CD4-positive, alpha-beta memory T cell (primary cell): ENCODE measurements at regions not wholly inside any gene's neighbourhood (a gene's known extent, or its start where the extent isn't known, plus 50 kb on each side); places are given as distances from the start of the nearest gene placed in this dataset.

Experiments
- CTCF ChIA-PET: fragments of 350-600 bp; sonication (Branson Sonifier 250); formaldehyde crosslinking; loops from one replicate; lab custom pipeline; 2021; ENCODE audit warnings: inconsistent platforms; ENCODE audit not compliant: partially characterized antibody; lab: Charles Lee
- POLR2A ChIA-PET: fragments of 350-600 bp; sonication (Branson Sonifier 250); formaldehyde crosslinking; loops from one replicate; lab custom pipeline; 2021; ENCODE audit not compliant: partially characterized antibody; lab: Charles Lee
- DNase-seq, 5 donors: peaks; one replicate each; pipeline versions ENCODE4 v3.0.0 to v3.0.0-alpha.2; 2020 to 2022; ENCODE audit warnings: mixed read lengths in 1 of 5
- H3K27ac ChIP-seq: one replicate; pipeline ENCODE4 v1.7.0; 2013; ENCODE audit warnings: low read depth, low read length
- H3K27me3 ChIP-seq: 2 replicates; pipeline ENCODE4 v1.7.0; 2013; ENCODE audit warnings: mild to moderate bottlenecking, low read length, moderate library complexity; ENCODE audit not compliant: insufficient read depth
- H3K36me3 ChIP-seq: 2 replicates; pipeline ENCODE4 v1.7.0; 2013; ENCODE audit warnings: mild to moderate bottlenecking, low read length, moderate library complexity; ENCODE audit not compliant: insufficient read depth
- H3K4me1 ChIP-seq: 2 replicates; pipeline ENCODE4 v1.7.0; 2013; ENCODE audit warnings: mild to moderate bottlenecking, low read length, moderate library complexity; ENCODE audit not compliant: insufficient read depth
- H3K4me3 ChIP-seq, 2 donors: one replicate each; pipeline ENCODE4 v1.7.0; 2013; ENCODE audit warnings: low read length in 2 of 2, mild to moderate bottlenecking in 1 of 2
- H3K9me3 ChIP-seq, 2 donors: one replicate each; pipeline ENCODE4 v1.7.0; 2013; ENCODE audit warnings: low read length in 2 of 2, control low read depth in 1 of 2; ENCODE audit not compliant: control insufficient read depth in 1 of 2
- H3K27ac Mint-ChIP-seq, 7 donors: one replicate each; pipeline ENCODE4 v1.8.0; 2020 to 2021; ENCODE audit warnings: mixed read lengths in 7 of 7, mild to moderate bottlenecking in 6 of 7, inconsistent platforms in 3 of 7, moderate library complexity in 3 of 7
- H3K27me3 Mint-ChIP-seq, 2 donors: one replicate each; pipeline ENCODE4 v1.8.0; 2020 to 2021; ENCODE audit warnings: mixed read lengths in 2 of 2
- H3K36me3 Mint-ChIP-seq, 2 donors: one replicate each; pipeline ENCODE4 v1.8.0; 2020 to 2021; ENCODE audit warnings: mixed read lengths in 2 of 2, inconsistent platforms in 1 of 2, mild to moderate bottlenecking in 1 of 2
- H3K4me1 Mint-ChIP-seq, 4 donors: one replicate each; pipeline ENCODE4 v1.8.0; 2020 to 2021; ENCODE audit warnings: mixed read lengths in 4 of 4, mild to moderate bottlenecking in 1 of 4
- H3K4me3 Mint-ChIP-seq, 8 donors: one replicate each; pipeline ENCODE4 v1.8.0; 2020 to 2021; ENCODE audit warnings: mixed read lengths in 8 of 8, mild to moderate bottlenecking in 7 of 8, moderate library complexity in 6 of 8, inconsistent platforms in 3 of 8
- H3K9me3 Mint-ChIP-seq, 8 donors: one replicate each; pipeline ENCODE4 v1.8.0; 2020 to 2021; ENCODE audit warnings: mixed read lengths in 8 of 8, mild to moderate bottlenecking in 5 of 8, inconsistent platforms in 3 of 8, moderate library complexity in 1 of 8
- intact Hi-C: fragments of 100-400 bp; cut with micrococcal nuclease; formaldehyde crosslinking; loops from one replicate; pipeline ENCODE4 v1.15.1; 2023

GRCh38 chr3:106421909-106422308 is 553.1 kb upstream of the CBLB start:
- no peaks in the 10 kb centered on the region for H3K9me3 ChIP-seq
- H3K4me1 Mint-ChIP-seq: peaks cover 21 to 28% (median 26%) of the 10 kb centered on the region in 4 donors
- H3K27ac Mint-ChIP-seq: no peak overlapping the region
- no peaks in the 10 kb centered on the region for H3K27me3 ChIP-seq
- no peak overlapping the region for H3K27ac ChIP-seq
- H3K36me3 Mint-ChIP-seq: no peaks in the 10 kb centered on the region
- no peaks in the 10 kb centered on the region for H3K27me3 Mint-ChIP-seq
- POLR2A ChIA-PET: no interaction called here
- H3K4me3 Mint-ChIP-seq: no peak overlapping the region
- intact Hi-C loops: no loop called here
- H3K9me3 Mint-ChIP-seq: peaks cover 0 to 1% (median 0%) of the 10 kb centered on the region in 8 donors
- H3K36me3 ChIP-seq: no peaks in the 10 kb centered on the region
- CTCF ChIA-PET: no interaction called here
- no peak for DNase-seq
- H3K4me1 ChIP-seq: peaks cover 14% of the 10 kb centered on the region
- no peak overlapping the region for H3K4me3 ChIP-seq

- Histone ChIP-seq H3K4me3 (no peak overlapping the region), H3K27ac (no peak overlapping the region), H3K27me3 (no peaks in the 10 kb centered on the region), H3K4me1 (peaks cover 14% of the 10 kb centered on the region), H3K9me3 (no peaks in the 10 kb centered on the region), H3K36me3 (no peaks in the 10 kb centered on the region)
- Mint-ChIP-seq H3K9me3 (peaks cover 0 to 1% (median 0%) of the 10 kb centered on the region in 8 donors), H3K27me3 (no peaks in the 10 kb centered on the region), H3K4me3 (peak overlapping the region in 2 of 8 donors; percentile 51 to 65), H3K4me1 (peaks cover 21 to 28% (median 26%) of the 10 kb centered on the region in 4 donors), H3K27ac (no peak overlapping the region), H3K36me3 (no peaks in the 10 kb centered on the region)
- no peak for DNase-seq
- ChIA-PET POLR2A (interaction anchor here (1.2 kb wide), 1 partner anchor 85 kb away, joined by 3 read pairs; no protein-coding TSS in a partner anchor), CTCF (no interaction called here)
- intact Hi-C loops: no loop called here
These were observed 554.8 kb upstream of the CBLB start for GRCh38 chr3:106423321-106424225.

- peak in 2 of 5 donors; percentile 1 to 2 for DNase-seq
- Histone ChIP-seq H3K36me3 (no peaks in the 10 kb centered on the region), H3K27me3 (no peaks in the 10 kb centered on the region), H3K4me1 (peaks cover 14% of the 10 kb centered on the region), H3K27ac (no peak overlapping the region), H3K9me3 (no peaks in the 10 kb centered on the region), H3K4me3 (no peak overlapping the region)
- peaks cover 21 to 28% (median 27%) of the 10 kb centered on the region in 4 donors for H3K4me1 Mint-ChIP-seq
- H3K4me3 Mint-ChIP-seq: peak overlapping the region in 4 of 8 donors; percentile 18 to 53 (median 22)
- no peaks in the 10 kb centered on the region for H3K36me3 Mint-ChIP-seq
- CTCF ChIA-PET: no interaction called here
- peaks cover 0 to 1% (median 0%) of the 10 kb centered on the region in 8 donors for H3K9me3 Mint-ChIP-seq
- POLR2A ChIA-PET: no interaction called here
- intact Hi-C loops: no loop called here
- peak overlapping the region in 3 of 7 donors; percentile 14 to 57 (median 28) for H3K27ac Mint-ChIP-seq
- no peaks in the 10 kb centered on the region for H3K27me3 Mint-ChIP-seq
These were observed 556.2 kb upstream of the CBLB start for GRCh38 chr3:106425026-106425425.

- CTCF ChIA-PET: no interaction called here
- Mint-ChIP-seq H3K4me1 (peaks cover 21 to 28% (median 27%) of the 10 kb centered on the region in 4 donors), H3K4me3 (no peak overlapping the region), H3K27me3 (no peaks in the 10 kb centered on the region), H3K36me3 (no peaks in the 10 kb centered on the region), H3K9me3 (peaks cover 0 to 1% (median 0%) of the 10 kb centered on the region in 8 donors), H3K27ac (peak overlapping the region in 1 of 7 donors; percentile 6)
- no peaks in the 10 kb centered on the region for H3K36me3 ChIP-seq
- H3K27ac ChIP-seq: no peak overlapping the region
- no peaks in the 10 kb centered on the region for H3K9me3 ChIP-seq
- intact Hi-C loops: no loop called here
- H3K4me1 ChIP-seq: peaks cover 14% of the 10 kb centered on the region
- no peak overlapping the region for H3K4me3 ChIP-seq
- POLR2A ChIA-PET: no interaction called here
- DNase-seq: peak in 1 of 5 donors; percentile 0
- H3K27me3 ChIP-seq: no peaks in the 10 kb centered on the region
These were observed 557.1 kb upstream of the CBLB start for GRCh38 chr3:106425916-106426315.

GRCh38 chr3:106428565-106428994 is 559.8 kb upstream of the CBLB start:
- Histone ChIP-seq H3K27ac (no peak overlapping the region), H3K4me3 (no peak overlapping the region), H3K4me1 (peaks cover 14% of the 10 kb centered on the region), H3K27me3 (no peaks in the 10 kb centered on the region), H3K9me3 (no peaks in the 10 kb centered on the region), H3K36me3 (no peaks in the 10 kb centered on the region)
- Mint-ChIP-seq H3K9me3 (no peaks in the 10 kb centered on the region), H3K36me3 (no peaks in the 10 kb centered on the region), H3K4me3 (no peak overlapping the region), H3K4me1 (peaks cover 21 to 26% (median 24%) of the 10 kb centered on the region in 4 donors), H3K27ac (no peak overlapping the region), H3K27me3 (no peaks in the 10 kb centered on the region)
- no peak for DNase-seq
- ChIA-PET POLR2A (no interaction called here), CTCF (interaction anchor here (1.3 kb wide), 1 partner anchor 181 kb away, joined by 6 read pairs; no protein-coding TSS in a partner anchor)
- intact Hi-C loops: no loop called here

- no peaks in the 10 kb centered on the region for H3K9me3 Mint-ChIP-seq
- intact Hi-C loops: no loop called here
- ChIA-PET CTCF (no interaction called here), POLR2A (no interaction called here)
- H3K36me3 ChIP-seq: no peaks in the 10 kb centered on the region
- no peaks in the 10 kb centered on the region for H3K4me1 ChIP-seq
- no peaks in the 10 kb centered on the region for H3K27me3 ChIP-seq
- no peaks in the 10 kb centered on the region for H3K27me3 Mint-ChIP-seq
- H3K4me1 Mint-ChIP-seq: peaks cover 0 to 3% (median 2%) of the 10 kb centered on the region in 4 donors
- no peak for DNase-seq
- H3K36me3 Mint-ChIP-seq: no peaks in the 10 kb centered on the region
- H3K4me3 Mint-ChIP-seq: no peak overlapping the region
- H3K4me3 ChIP-seq: no peak overlapping the region
- no peaks in the 10 kb centered on the region for H3K9me3 ChIP-seq
- H3K27ac ChIP-seq: no peak overlapping the region
- no peak overlapping the region for H3K27ac Mint-ChIP-seq
These were observed 562.9 kb upstream of the CBLB start for GRCh38 chr3:106431721-106432120.

GRCh38 chr3:106435899-106436453 is 567.2 kb upstream of the CBLB start:
- Histone ChIP-seq H3K4me1 (no peaks in the 10 kb centered on the region), H3K4me3 (no peak overlapping the region), H3K36me3 (no peaks in the 10 kb centered on the region), H3K27ac (no peak overlapping the region), H3K27me3 (no peaks in the 10 kb centered on the region), H3K9me3 (no peaks in the 10 kb centered on the region)
- H3K9me3 Mint-ChIP-seq: peaks cover 0 to 2% (median 0%) of the 10 kb centered on the region in 8 donors
- no peak overlapping the region for H3K27ac Mint-ChIP-seq
- POLR2A ChIA-PET: no interaction called here
- H3K27me3 Mint-ChIP-seq: no peaks in the 10 kb centered on the region
- peaks cover 0 to 3% (median under 1%) of the 10 kb centered on the region in 4 donors for H3K4me1 Mint-ChIP-seq
- no peak overlapping the region for H3K4me3 Mint-ChIP-seq
- CTCF ChIA-PET: no interaction called here
- no peaks in the 10 kb centered on the region for H3K36me3 Mint-ChIP-seq
- intact Hi-C loops: no loop called here
- no peak for DNase-seq
